H1 (cell line): ENCODE measurements at regions not wholly inside any gene's neighbourhood (a gene's known extent, or its start where the extent isn't known, plus 50 kb on each side); places are given as distances from the start of the nearest gene placed in this dataset.

Source experiments
- CTCF ChIA-PET: fragments of 300-600 bp; sonication (Branson Sonifier 250); formaldehyde crosslinking; loops from one replicate; lab custom pipeline; 2021; ENCODE audit not compliant: partially characterized antibody; lab: Charles Lee
- POLR2A ChIA-PET: fragments of 300-600 bp; sonication (Branson Sonifier 250); formaldehyde crosslinking; loops from one replicate; lab custom pipeline; 2021; ENCODE audit warnings: inconsistent platforms; ENCODE audit not compliant: partially characterized antibody; lab: Charles Lee
- DNase-seq, 2 experiments: peaks; one replicate each; pipeline versions ENCODE4 v3.0.0 to v3.0.0-alpha.2; 2010 to 2022; ENCODE audit warnings: low spot score in 2 of 2, low read depth in 1 of 2, mixed read lengths in 1 of 2
- FAIRE-seq: peaks from 2 replicates; lab custom pipeline; 2011; peaks lifted over from hg19 to GRCh38; lab: Jason Lieb, UNC
- H2AFZ ChIP-seq: 2 replicates; pipeline ENCODE4 v1.8.1; 2012; ENCODE audit warnings: low read length, inconsistent platforms
- H2AK5ac ChIP-seq: 2 replicates; pipeline ENCODE4 v1.6.1; 2013; ENCODE audit warnings: low read depth, low read length
- H2BK120ac ChIP-seq: replicated peaks from 2 replicates; pipeline ENCODE3; 2013; ENCODE audit warnings: low read depth, low read length, inconsistent platforms
- H2BK12ac ChIP-seq: 2 replicates; pipeline ENCODE4 v1.6.1; 2013; ENCODE audit warnings: low read depth, low read length
- H2BK15ac ChIP-seq: 2 replicates; pipeline ENCODE4 v1.6.1; 2013; ENCODE audit warnings: low read length
- H2BK20ac ChIP-seq: 2 replicates; pipeline ENCODE4 v1.6.1; 2013; ENCODE audit warnings: low read length
- H2BK5ac ChIP-seq: 2 replicates; pipeline ENCODE4 v1.6.1; 2013; ENCODE audit warnings: low read depth, low read length
- H3K14ac ChIP-seq: 2 replicates; pipeline ENCODE4 v1.6.1; 2013; ENCODE audit warnings: inconsistent platforms; ENCODE audit not compliant: insufficient read length
- H3K18ac ChIP-seq: 2 replicates; pipeline ENCODE4 v1.6.1; 2013; ENCODE audit warnings: low read length; ENCODE audit errors: extremely low read depth
- H3K23ac ChIP-seq: 2 replicates; pipeline ENCODE4 v1.6.1; 2013; ENCODE audit warnings: inconsistent platforms; ENCODE audit not compliant: insufficient read length
- H3K23me2 ChIP-seq: 2 replicates; pipeline ENCODE4 v1.6.1; 2013; ENCODE audit warnings: low read depth, low read length
- H3K27ac ChIP-seq: 2 replicates; pipeline ENCODE4 v1.6.1; 2011; ENCODE audit warnings: low read depth, low read length, inconsistent platforms
- H3K27me3 ChIP-seq, 4 experiments: replicated peaks in 1 of 4; 1 replicate in 1 of 4; 2 replicates in 3 of 4; pipeline versions ENCODE4 v1.6.1 to v1.8.1; 2011 to 2013; ENCODE audit warnings: low read length in 3 of 4, mild to moderate bottlenecking in 3 of 4, inconsistent platforms in 2 of 4, mixed read lengths in 2 of 4, moderate library complexity in 1 of 4; ENCODE audit not compliant: control insufficient read depth in 3 of 4, insufficient read depth in 3 of 4; ENCODE audit errors: extremely low read depth in 1 of 4
- H3K36me3 ChIP-seq, 4 experiments: 2 replicates each; pipeline versions ENCODE4 v1.6.1 to v1.8.1; 2011 to 2013; ENCODE audit warnings: mild to moderate bottlenecking in 4 of 4, low read length in 3 of 4, moderate library complexity in 2 of 4, control low read depth in 1 of 4, inconsistent platforms in 1 of 4; ENCODE audit not compliant: insufficient read depth in 4 of 4, control insufficient read depth in 2 of 4
- H3K4ac ChIP-seq: replicated peaks from 2 replicates; pipeline ENCODE3; 2013; ENCODE audit warnings: low read length, low read depth, mixed read lengths, inconsistent platforms; ENCODE audit not compliant: insufficient read length
- H3K4me1 ChIP-seq, 4 experiments: replicated peaks in 1 of 4; 1 replicate in 1 of 4; 2 replicates in 3 of 4; pipeline versions ENCODE4 v1.6.1 to v1.8.1; 2011 to 2013; ENCODE audit warnings: low read length in 3 of 4, inconsistent platforms in 2 of 4, mixed read lengths in 1 of 4; ENCODE audit not compliant: insufficient read depth in 4 of 4, control insufficient read depth in 3 of 4
- H3K4me2 ChIP-seq, 2 experiments: 2 replicates each; pipeline versions ENCODE4 v1.6.1 to v1.8.1; 2011 to 2013; ENCODE audit warnings: low read depth in 2 of 2, low read length in 2 of 2, control low read depth in 1 of 2, inconsistent platforms in 1 of 2, mild to moderate bottlenecking in 1 of 2; ENCODE audit not compliant: insufficient read depth in 1 of 2
- H3K4me3 ChIP-seq, 4 experiments: fragments of 200-600, 300-600 bp in 1 of 4; sonication (generic), shearing (Covaris generic), sonication (Bioruptor Twin) in 1 of 4; 2 replicates each; pipeline versions ENCODE4 v1.5.1 to v1.8.1; 2011 to 2016; ENCODE audit warnings: low read length in 4 of 4, low read depth in 3 of 4, control low read depth in 2 of 4, inconsistent platforms in 2 of 4, mild to moderate bottlenecking in 2 of 4, mixed read lengths in 1 of 4, moderate library complexity in 1 of 4; ENCODE audit not compliant: insufficient read depth in 2 of 4; ENCODE audit errors: extremely low read depth in 1 of 4
- H3K56ac ChIP-seq: replicated peaks from 2 replicates; pipeline ENCODE3; 2013; ENCODE audit warnings: low read depth, mild to moderate bottlenecking, mixed read lengths, low read length, inconsistent platforms; ENCODE audit not compliant: insufficient read length
- H3K79me1 ChIP-seq: 2 replicates; pipeline ENCODE4 v1.6.1; 2013; ENCODE audit warnings: low read depth, low read length, control low read depth
- H3K79me2 ChIP-seq, 2 experiments: 2 replicates each; pipeline versions ENCODE4 v1.6.1 to v1.8.1; 2012 to 2013; ENCODE audit warnings: low read length in 2 of 2, mild to moderate bottlenecking in 2 of 2, inconsistent platforms in 1 of 2; ENCODE audit not compliant: insufficient read depth in 2 of 2, control insufficient read depth in 1 of 2
- H3K9ac ChIP-seq, 4 experiments: replicated peaks in 1 of 4; 1 replicate in 1 of 4; 2 replicates in 3 of 4; pipeline versions ENCODE4 v1.6.1 to v1.8.1; 2011 to 2013; ENCODE audit warnings: low read depth in 3 of 4, low read length in 3 of 4, control low read depth in 2 of 4, mild to moderate bottlenecking in 2 of 4, moderate library complexity in 2 of 4, inconsistent platforms in 1 of 4; ENCODE audit errors: extremely low read depth in 1 of 4
- H3K9me3 ChIP-seq, 2 experiments: 2 replicates each; pipeline versions ENCODE4 v1.6.1 to v1.8.1; 2012 to 2013; ENCODE audit warnings: mild to moderate bottlenecking in 2 of 2, moderate library complexity in 2 of 2, control low read depth in 1 of 2, inconsistent platforms in 1 of 2, low read depth in 1 of 2, low read length in 1 of 2, mixed read lengths in 1 of 2; ENCODE audit not compliant: insufficient read depth in 2 of 2
- H4K20me1 ChIP-seq, 2 experiments: replicated peaks in 1 of 2; 2 replicates each; pipeline versions ENCODE3 to v1.8.1; 2011 to 2013; ENCODE audit warnings: inconsistent platforms in 2 of 2, low read length in 2 of 2, mild to moderate bottlenecking in 1 of 2; ENCODE audit not compliant: insufficient read depth in 2 of 2, control insufficient read depth in 1 of 2
- H4K5ac ChIP-seq: 2 replicates; pipeline ENCODE4 v1.6.1; 2013; ENCODE audit warnings: low read length, low read depth, mixed read lengths, inconsistent platforms; ENCODE audit not compliant: insufficient read length
- H4K8ac ChIP-seq: 2 replicates; pipeline ENCODE4 v1.8.0; 2013; ENCODE audit warnings: mild to moderate bottlenecking, moderate library complexity, low read length, inconsistent platforms; ENCODE audit not compliant: insufficient read depth; ENCODE audit errors: extremely low read depth
- H4K91ac ChIP-seq: replicated peaks from 2 replicates; pipeline ENCODE3; 2013; ENCODE audit warnings: low read length, mixed read lengths, inconsistent platforms; ENCODE audit not compliant: insufficient read length
- CHD7 ChIP-seq: fragments of 300-600 bp; sonication (generic); IDR thresholded peaks from 2 replicates; pipeline ENCODE4 v1.7.1; 2012; ENCODE audit warnings: low read length, moderate library complexity, mild to moderate bottlenecking, inconsistent platforms; ENCODE audit not compliant: insufficient replicate concordance
- WGBS, 2 experiments: shearing (Covaris generic) in 1 of 2; methylation state at CpG; one replicate each; pipeline versions ENCODE4 v1.1.6 to v1.1.7; 2013 to 2015; ENCODE audit warnings: low lambda C conversion rate in 2 of 2, mixed read lengths in 2 of 2, inconsistent platforms in 1 of 2, low coverage in 1 of 2, missing lambda C conversion rate in 1 of 2; ENCODE audit not compliant: insufficient replicate concordance in 2 of 2, insufficient coverage in 1 of 2, insufficient read length in 1 of 2; ENCODE audit errors: extremely low coverage in 1 of 2, missing lambda C conversion rate in 1 of 2; 5-methylcytosine and 5-hydroxymethylcytosine counted together

GRCh38 chr14:99001241-99001640 is 270.8 kb downstream of the BCL11B start:
- POLR2A ChIA-PET: no interaction called here
- H3K79me2 ChIP-seq: no peaks in the 10 kb centered on the region
- no peaks in the 10 kb centered on the region for H3K79me1 ChIP-seq
- no peak overlapping the region for H3K56ac ChIP-seq
- no peak overlapping the region for H2BK12ac ChIP-seq
- H3K14ac ChIP-seq: no peak overlapping the region
- no peak overlapping the region for H3K27ac ChIP-seq
- H2BK15ac ChIP-seq: no peak overlapping the region
- H2BK5ac ChIP-seq: no peak overlapping the region
- no peak overlapping the region for H2BK120ac ChIP-seq
- no peak overlapping the region for H3K4me2 ChIP-seq
- H3K23me2 ChIP-seq: no peaks in the 10 kb centered on the region
- FAIRE-seq (no peak), DNase-seq (no peak)
- H3K23ac ChIP-seq: no peak overlapping the region
- no peak overlapping the region for H3K4me3 ChIP-seq
- no peak overlapping the region for H2BK20ac ChIP-seq
- no peak overlapping the region for H4K5ac ChIP-seq
- H4K8ac ChIP-seq: no peak overlapping the region
- H3K36me3 ChIP-seq: no peaks in the 10 kb centered on the region
- H3K4me1 ChIP-seq: no peaks in the 10 kb centered on the region
- no peaks in the 10 kb centered on the region for H3K9me3 ChIP-seq
- H4K20me1 ChIP-seq: no peaks in the 10 kb centered on the region
- no peak overlapping the region for H3K18ac ChIP-seq
- H3K4ac ChIP-seq: no peak overlapping the region
- H3K9ac ChIP-seq: no peak overlapping the region
- no peak overlapping the region for H4K91ac ChIP-seq
- H2AK5ac ChIP-seq: no peak overlapping the region
- H2AFZ ChIP-seq: peak overlapping the region; percentile 16; the same call in 1 of the 2 replicates
- CTCF ChIA-PET: interaction anchor here (0.7 to 1.0 kb wide), 5 partner anchors 11 to 313 kb away, joined by 3 to 4 read pairs (median 3); no protein-coding TSS in a partner anchor
- WGBS, 2 experiments: 91% methylated on average over 7 of the region's 7 CpGs; no CpG with 5 or more reads in 1 of the 2 experiments
- H3K27me3 ChIP-seq: no peaks in the 10 kb centered on the region
- no peak for TF ChIP-seq CHD7
